Hematopoietic multipotent progenitor cell treated with erythropoietin and hydrocortisone succinate and interleukin-3 and kit ligand, for 15 days (in vitro differentiated cells): ENCODE measurements at regions not wholly inside any gene's neighbourhood (a gene's known extent, or its start where the extent isn't known, plus 50 kb on each side); places are given as distances from the start of the nearest gene placed in this dataset.

Experiments used
- DNase-seq: peaks from one replicate; pipeline ENCODE4 v3.0.0-alpha.2; 2015; ENCODE audit warnings: low spot score

- no peak for DNase-seq
Observed at GRCh38 chr9:28834156-28834555, 1260.9 kb upstream of the C9orf72 start.

- no peak for DNase-seq
Observed at GRCh38 chr9:28839778-28840430, 1266.6 kb upstream of the C9orf72 start.

- no peak for DNase-seq
Observed at GRCh38 chr9:28841775-28842174, 1268.5 kb upstream of the C9orf72 start.

- no peak for DNase-seq
Observed at GRCh38 chr9:28847331-28847730, 1274.0 kb upstream of the C9orf72 start.

- DNase-seq = no peak
Observed at GRCh38 chr9:28848671-28849070, 1275.4 kb upstream of the C9orf72 start.

- no peak for DNase-seq
Observed at GRCh38 chr9:28853477-28853876, 1280.2 kb upstream of the C9orf72 start.

GRCh38 chr9:28866951-28867350 lies 1293.7 kb upstream of the C9orf72 start:
- no peak for DNase-seq

GRCh38 chr9:28868228-28868990 lies 1295.1 kb upstream of the C9orf72 start:
- no peak for DNase-seq

GRCh38 chr9:28882529-28882928 lies 1309.2 kb upstream of the C9orf72 start:
- DNase-seq = no peak

GRCh38 chr9:28883234-28883633 lies 1310.0 kb upstream of the C9orf72 start:
- no peak for DNase-seq

- no peak for DNase-seq
Observed at GRCh38 chr9:28887188-28887884, 1314.1 kb upstream of the C9orf72 start.

- no peak for DNase-seq
Observed at GRCh38 chr9:28888806-28889205, 1315.5 kb upstream of the C9orf72 start.

GRCh38 chr9:28892538-28892937 lies 1319.3 kb upstream of the C9orf72 start:
- DNase-seq = no peak

GRCh38 chr9:28899267-28899666 lies 1326.0 kb upstream of the C9orf72 start:
- DNase-seq = no peak

- no peak for DNase-seq
Observed at GRCh38 chr9:28899926-28900325, 1326.6 kb upstream of the C9orf72 start.

- no peak for DNase-seq
Observed at GRCh38 chr9:28900406-28900805, 1327.1 kb upstream of the C9orf72 start.

- DNase-seq = no peak
Observed at GRCh38 chr9:28909526-28909925, 1336.2 kb upstream of the C9orf72 start.

- no peak for DNase-seq
Observed at GRCh38 chr9:28912621-28913020, 1339.3 kb upstream of the C9orf72 start.

- no peak for DNase-seq
Observed at GRCh38 chr9:28915202-28915930, 1342.1 kb upstream of the C9orf72 start.

- no peak for DNase-seq
Observed at GRCh38 chr9:28916348-28916747, 1343.1 kb upstream of the C9orf72 start.

- DNase-seq = no peak
Observed at GRCh38 chr9:28921857-28922500, 1348.7 kb upstream of the C9orf72 start.

GRCh38 chr9:28922891-28923290 lies 1349.6 kb upstream of the C9orf72 start:
- no peak for DNase-seq
